Calu3 (cell line): ENCODE measurements at regions not wholly inside any gene's neighbourhood (a gene's known extent, or its start where the extent isn't known, plus 50 kb on each side); places are given as distances from the start of the nearest gene placed in this dataset.
A peak's percentile ranks its signal among the peaks of the same experiment; 100 is the strongest.

Experiments
- BruUV-seq: library from RNA; stranded (reverse); fragments of 400-500 nt; replicated peaks from 2 replicates; lab custom pipeline; 2021; lab: Mats Ljungman, UMichigan
- CTCF ChIA-PET: fragments of 300-600 bp; sonication (Branson Sonifier 250); formaldehyde crosslinking; loops from one replicate; lab custom pipeline; 2022; ENCODE audit warnings: antibody characterized with exemption; lab: Charles Lee
- DNase-seq: peaks from one replicate; pipeline ENCODE4 v3.0.0; 2022
- H3K27ac Mint-ChIP-seq: one replicate; pipeline ENCODE4 v1.8.0; 2022; ENCODE audit warnings: mixed read lengths; ENCODE audit not compliant: unreplicated experiment
- H3K27me3 Mint-ChIP-seq: one replicate; pipeline ENCODE4 v1.8.0; 2022; ENCODE audit warnings: mixed read lengths; ENCODE audit not compliant: unreplicated experiment
- H3K36me3 Mint-ChIP-seq: one replicate; pipeline ENCODE4 v1.8.0; 2022; ENCODE audit warnings: mild to moderate bottlenecking, moderate library complexity, mixed read lengths; ENCODE audit not compliant: insufficient read depth, unreplicated experiment
- H3K4me1 Mint-ChIP-seq: one replicate; pipeline ENCODE4 v1.8.0; 2022; ENCODE audit warnings: mild to moderate bottlenecking, low read depth, mixed read lengths; ENCODE audit not compliant: unreplicated experiment
- H3K4me3 Mint-ChIP-seq: one replicate; pipeline ENCODE4 v1.8.0; 2022; ENCODE audit warnings: mild to moderate bottlenecking, low read depth, moderate library complexity, mixed read lengths; ENCODE audit not compliant: unreplicated experiment
- H3K9me3 Mint-ChIP-seq: one replicate; pipeline ENCODE4 v1.8.0; 2022; ENCODE audit warnings: low read depth, mixed read lengths; ENCODE audit not compliant: unreplicated experiment
- CTCF ChIP-seq: fragments of 200-600 bp; IDR thresholded peaks from one replicate; pipeline ENCODE4 v1.8.0; 2022; ENCODE audit warnings: antibody characterized with exemption; ENCODE audit not compliant: unreplicated experiment
- intact Hi-C: fragments of 100-400 bp; cut with micrococcal nuclease; formaldehyde crosslinking; loops from one replicate; pipeline ENCODE4 v1.10.0; 2022; ENCODE audit not compliant: unreplicated experiment

- Mint-ChIP-seq H3K4me3 (peak overlapping the region; percentile 48), H3K27me3 (no peaks in the 10 kb centered on the region), H3K27ac (no peak overlapping the region), H3K4me1 (peaks cover 9% of the 10 kb centered on the region), H3K36me3 (no peaks in the 10 kb centered on the region), H3K9me3 (no peaks in the 10 kb centered on the region)
- CTCF ChIA-PET = no interaction called here
- DNase-seq = no peak
- no peak for TF ChIP-seq CTCF
- intact Hi-C loops = no loop called here
- no TSS peak for BruUV-seq
Observed at GRCh38 chr4:104129243-104129642, 365.5 kb downstream of the CXXC4 start.

- intact Hi-C loops = no loop called here
- no peaks in the 10 kb centered on the region for H3K27me3 Mint-ChIP-seq
- no peaks in the 10 kb centered on the region for H3K36me3 Mint-ChIP-seq
- DNase-seq = no peak
- H3K27ac Mint-ChIP-seq = peak overlapping the region; percentile 31
- CTCF ChIA-PET = no interaction called here
- H3K4me1 Mint-ChIP-seq = peaks cover 9% of the 10 kb centered on the region
- no peaks in the 10 kb centered on the region for H3K9me3 Mint-ChIP-seq
- BruUV-seq = no TSS peak
- H3K4me3 Mint-ChIP-seq = peak overlapping the region; percentile 48
- TF ChIP-seq CTCF = no peak
Observed at GRCh38 chr4:104128850-104129213, 365.9 kb downstream of the CXXC4 start.

GRCh38 chr4:104128031-104128849, 366.5 kb downstream of the CXXC4 start:
- Mint-ChIP-seq H3K4me1 (peaks cover 9% of the 10 kb centered on the region), H3K27me3 (no peaks in the 10 kb centered on the region), H3K36me3 (no peaks in the 10 kb centered on the region), H3K27ac (no peak overlapping the region), H3K9me3 (no peaks in the 10 kb centered on the region), H3K4me3 (peak overlapping the region; percentile 48)
- no peak for TF ChIP-seq CTCF
- BruUV-seq = no TSS peak
- DNase-seq = no peak
- CTCF ChIA-PET = no interaction called here
- intact Hi-C loops = no loop called here

GRCh38 chr4:104123021-104123420, 371.7 kb downstream of the CXXC4 start:
- H3K27me3 Mint-ChIP-seq = no peaks in the 10 kb centered on the region
- H3K36me3 Mint-ChIP-seq = no peaks in the 10 kb centered on the region
- intact Hi-C loops = no loop called here
- no peaks in the 10 kb centered on the region for H3K4me1 Mint-ChIP-seq
- no peak overlapping the region for H3K27ac Mint-ChIP-seq
- no peaks in the 10 kb centered on the region for H3K9me3 Mint-ChIP-seq
- CTCF ChIA-PET = no interaction called here
- no peak for DNase-seq
- no TSS peak for BruUV-seq
- TF ChIP-seq CTCF = no peak
- no peak overlapping the region for H3K4me3 Mint-ChIP-seq
